GM18508 (cell line): ENCODE measurements at regions not wholly inside any gene's neighbourhood (a gene's known extent, or its start where the extent isn't known, plus 50 kb on each side); places are given as distances from the start of the nearest gene placed in this dataset.
"Not testable (repeated sequence)": the region's sequence is repeated elsewhere in the genome, so short reads cannot be mapped to it uniquely, and the experiment has no call there.

Experiments
- ATAC-seq: cut with Tn5 transposase; IDR thresholded peaks from one replicate; pipeline ENCODE4 v1.9.1; 2021; ENCODE audit warnings: moderate number of reproducible peaks; ENCODE audit not compliant: insufficient read depth, unreplicated experiment

GRCh38 chr14:59026640-59027039 lies 161.8 kb upstream of the DAAM1 start:
- ATAC-seq = not testable (repeated sequence)

DNA sequence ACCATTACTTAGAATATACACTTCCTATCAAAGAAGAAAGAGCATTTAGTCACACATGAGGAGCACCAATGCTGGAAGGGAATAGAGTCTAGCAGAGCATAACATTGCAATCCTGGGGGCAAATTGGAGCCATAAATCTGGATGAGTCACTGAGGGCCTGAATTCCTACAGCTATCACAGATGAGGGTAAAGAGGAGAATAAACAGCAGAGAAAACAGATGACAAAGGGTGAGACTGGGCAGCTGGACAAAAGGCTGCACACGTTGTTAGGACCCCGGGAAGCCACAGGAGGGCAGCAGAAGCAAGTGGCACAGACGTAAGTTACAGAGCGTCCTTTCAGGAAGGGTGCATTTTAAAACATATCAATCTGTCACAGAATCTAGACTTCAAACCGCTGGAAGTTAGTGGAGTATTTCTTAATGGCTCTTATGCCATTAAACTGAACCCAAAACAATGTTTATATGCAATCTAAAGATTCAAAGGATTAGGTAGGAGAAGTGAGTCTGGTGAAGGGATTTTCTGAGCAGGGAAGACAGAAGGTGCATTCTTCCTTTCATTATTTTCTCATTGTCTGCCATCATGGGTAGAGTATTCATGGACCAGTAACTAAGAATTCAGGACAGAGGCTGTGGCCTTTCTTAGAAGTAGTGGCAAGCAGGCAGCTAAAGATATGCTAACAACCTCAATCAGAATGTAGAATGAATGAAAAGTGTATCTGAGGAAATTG lies 159.8 kb upstream of the DAAM1 start:
- no peak for ATAC-seq

DNA sequence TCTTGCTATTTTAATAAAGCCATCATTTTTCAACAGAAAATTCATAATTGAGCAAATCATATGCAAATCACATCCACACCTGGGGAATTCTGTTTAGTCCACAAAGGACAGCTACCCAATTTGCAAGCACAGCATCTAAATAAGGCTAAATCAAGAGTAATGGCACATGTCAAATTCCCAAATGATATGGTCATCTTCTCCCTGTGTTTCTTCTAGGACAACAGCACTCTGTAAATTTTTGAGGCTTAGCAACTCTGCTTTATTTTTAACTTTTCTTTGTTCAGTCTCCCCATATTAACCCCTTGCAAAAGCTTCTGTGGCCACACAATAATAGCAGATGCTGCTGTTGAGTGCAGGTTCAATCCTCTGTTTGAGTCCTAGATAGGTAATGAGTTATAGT lies 155.6 kb upstream of the DAAM1 start:
- no peak for ATAC-seq

- ATAC-seq = no peak
These were observed 152.3 kb upstream of the DAAM1 start for GRCh38 chr14:59036134-59036533.

DNA sequence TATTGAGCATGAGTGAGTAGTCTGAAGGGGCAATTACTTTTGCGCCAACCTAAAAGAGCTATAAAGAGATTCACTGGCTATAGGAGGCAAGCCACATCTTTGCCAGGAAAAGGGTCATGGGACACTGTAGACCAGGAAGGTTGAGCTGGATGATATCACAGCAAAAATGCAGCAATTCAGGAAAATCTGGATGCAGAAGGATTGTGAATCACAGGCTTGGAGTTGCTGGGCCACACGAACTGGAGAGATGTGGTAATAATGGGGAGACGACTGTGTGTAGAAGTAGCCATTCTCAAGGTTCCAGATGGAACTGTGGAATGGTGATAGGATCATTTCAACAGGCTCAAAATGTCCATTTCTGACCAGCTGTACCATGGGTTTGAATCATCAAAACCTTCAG lies 151.4 kb upstream of the DAAM1 start:
- ATAC-seq = no peak

GRCh38 chr14:59037620-59038019 lies 150.8 kb upstream of the DAAM1 start:
- no peak for ATAC-seq

GRCh38 chr14:59038746-59039145 lies 149.7 kb upstream of the DAAM1 start:
- no peak for ATAC-seq

DNA sequence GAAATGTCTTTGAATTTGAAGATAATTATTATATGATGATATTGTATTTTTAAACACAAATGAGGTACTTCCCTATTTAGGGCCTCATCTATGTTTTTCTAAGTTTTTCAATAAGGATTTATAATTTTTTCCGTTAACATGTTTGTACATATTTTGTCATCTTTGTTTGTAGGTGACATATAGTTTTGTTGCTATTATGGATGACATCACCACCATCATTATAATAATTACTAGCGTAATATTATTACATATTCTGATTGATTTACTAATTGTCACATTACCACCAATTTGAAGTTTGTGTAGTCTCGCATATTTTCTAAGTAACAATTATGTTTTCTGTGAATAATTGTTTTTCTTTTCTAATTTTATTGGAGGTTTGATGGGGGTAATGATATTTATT lies 147.2 kb upstream of the DAAM1 start:
- ATAC-seq = no peak

GRCh38 chr14:59044707-59045106 lies 143.8 kb upstream of the DAAM1 start:
- ATAC-seq = no peak

DNA sequence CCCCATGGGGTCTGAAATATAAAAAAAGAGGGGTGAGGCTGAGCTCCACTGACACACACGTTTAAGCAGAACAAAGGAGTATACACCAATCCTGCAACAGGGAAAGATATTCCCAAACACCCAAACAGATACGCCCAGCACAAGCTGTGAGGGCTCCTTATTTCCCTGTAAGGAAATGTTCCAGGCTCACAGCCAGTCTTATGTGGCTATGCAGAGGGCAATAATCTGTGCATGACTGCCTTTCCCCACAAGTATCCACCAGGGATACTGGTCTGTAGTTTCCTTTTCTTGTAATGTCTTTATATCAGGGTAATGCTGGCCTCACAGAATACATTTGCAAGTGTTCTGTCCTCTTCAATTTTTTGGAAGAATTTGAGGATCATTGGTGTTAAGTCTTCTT lies 141.7 kb upstream of the DAAM1 start:
- ATAC-seq = no peak

GRCh38 chr14:59055006-59055405 lies 133.5 kb upstream of the DAAM1 start:
- ATAC-seq = no peak

DNA sequence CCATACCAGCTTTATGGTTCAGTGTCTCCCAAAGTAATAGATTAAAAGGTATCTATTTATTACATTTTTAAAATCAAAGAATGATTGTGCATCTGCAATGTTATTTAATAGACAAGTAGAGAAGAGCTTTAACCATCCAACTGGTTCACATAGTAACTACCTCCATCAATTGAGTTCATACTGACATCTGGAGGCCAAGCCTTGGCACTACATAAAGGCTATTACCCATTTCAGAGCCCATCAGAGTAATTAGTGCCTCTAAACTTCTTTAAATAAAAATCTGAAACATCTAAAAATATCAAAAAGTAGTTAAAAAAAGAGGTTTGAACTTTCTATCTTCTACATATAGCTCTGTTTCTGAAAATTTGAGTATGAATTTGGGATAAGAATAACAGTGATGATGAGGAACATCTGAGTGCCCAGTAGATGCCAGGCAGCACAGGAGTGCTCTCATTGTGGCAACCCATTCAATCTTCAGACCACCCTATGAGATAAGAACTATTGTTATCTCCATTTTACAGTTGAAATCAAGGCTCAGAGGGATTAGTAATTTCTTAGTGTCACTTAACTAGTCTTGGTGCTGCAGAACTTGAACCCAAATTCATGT lies 132.9 kb upstream of the DAAM1 start:
- ATAC-seq = no peak

DNA sequence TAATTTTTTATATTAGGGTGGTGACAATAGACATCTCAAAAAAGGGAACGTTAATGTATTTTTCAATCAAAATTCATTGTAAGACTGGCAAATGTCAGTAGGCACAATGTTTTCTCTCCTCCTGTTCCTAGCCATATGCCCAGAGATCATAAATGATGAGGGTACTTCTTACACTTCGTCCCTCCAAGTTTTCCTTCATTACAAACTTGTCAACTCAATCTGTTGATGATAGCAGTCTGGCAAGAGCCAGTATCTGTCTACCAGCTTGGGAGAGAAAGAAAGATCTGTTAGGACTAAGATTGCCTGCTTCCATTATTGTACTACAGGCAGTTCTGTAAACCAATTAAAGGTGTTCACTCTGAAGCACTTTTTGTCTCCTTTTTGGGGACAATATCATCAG lies 130.9 kb upstream of the DAAM1 start:
- ATAC-seq = no peak

- ATAC-seq = not testable (repeated sequence)
These were observed 129.7 kb upstream of the DAAM1 start for GRCh38 chr14:59058776-59059175.

DNA sequence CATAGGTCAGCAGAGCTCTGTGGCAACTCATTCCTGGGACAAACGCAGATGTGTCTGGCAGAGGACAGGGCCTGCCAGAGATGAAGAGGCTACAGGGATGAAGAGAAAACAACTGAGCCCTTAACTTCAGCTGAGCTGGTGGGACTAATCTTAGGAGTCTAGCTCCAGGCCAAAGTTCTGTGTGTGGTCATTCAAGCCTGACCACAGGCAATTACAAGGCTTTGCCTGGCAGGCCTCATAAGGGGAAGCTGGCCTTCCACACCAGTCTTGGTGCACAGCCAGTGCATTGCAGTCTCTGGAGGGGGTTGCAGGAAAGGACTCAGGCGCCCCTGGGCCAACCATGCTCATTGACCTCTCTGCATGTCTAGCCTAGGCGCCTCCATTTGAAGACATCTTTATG lies 127.6 kb upstream of the DAAM1 start:
- ATAC-seq = no peak

- no peak for ATAC-seq
These were observed 127.2 kb upstream of the DAAM1 start for GRCh38 chr14:59061292-59061691.

DNA sequence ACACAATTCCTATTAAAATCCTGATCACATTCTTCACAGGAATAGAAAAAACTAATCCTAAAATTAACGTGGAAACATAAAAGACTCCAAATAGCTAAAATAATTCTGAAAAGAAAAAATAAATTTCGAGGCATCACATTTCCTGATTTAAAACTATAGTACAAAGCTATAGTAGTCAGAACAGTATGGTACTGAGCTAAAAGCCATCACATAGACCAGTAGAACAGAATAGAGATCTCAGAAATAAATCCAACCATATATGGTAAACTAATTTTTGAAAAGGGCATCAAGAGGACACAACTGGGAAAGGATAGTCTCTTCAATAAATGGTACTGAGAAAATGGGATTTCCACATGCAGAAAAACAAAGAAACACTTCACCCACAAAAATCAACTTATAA lies 125.2 kb upstream of the DAAM1 start:
- no peak for ATAC-seq

GRCh38 chr14:59067127-59067894 lies 121.2 kb upstream of the DAAM1 start:
- no peak for ATAC-seq

DNA sequence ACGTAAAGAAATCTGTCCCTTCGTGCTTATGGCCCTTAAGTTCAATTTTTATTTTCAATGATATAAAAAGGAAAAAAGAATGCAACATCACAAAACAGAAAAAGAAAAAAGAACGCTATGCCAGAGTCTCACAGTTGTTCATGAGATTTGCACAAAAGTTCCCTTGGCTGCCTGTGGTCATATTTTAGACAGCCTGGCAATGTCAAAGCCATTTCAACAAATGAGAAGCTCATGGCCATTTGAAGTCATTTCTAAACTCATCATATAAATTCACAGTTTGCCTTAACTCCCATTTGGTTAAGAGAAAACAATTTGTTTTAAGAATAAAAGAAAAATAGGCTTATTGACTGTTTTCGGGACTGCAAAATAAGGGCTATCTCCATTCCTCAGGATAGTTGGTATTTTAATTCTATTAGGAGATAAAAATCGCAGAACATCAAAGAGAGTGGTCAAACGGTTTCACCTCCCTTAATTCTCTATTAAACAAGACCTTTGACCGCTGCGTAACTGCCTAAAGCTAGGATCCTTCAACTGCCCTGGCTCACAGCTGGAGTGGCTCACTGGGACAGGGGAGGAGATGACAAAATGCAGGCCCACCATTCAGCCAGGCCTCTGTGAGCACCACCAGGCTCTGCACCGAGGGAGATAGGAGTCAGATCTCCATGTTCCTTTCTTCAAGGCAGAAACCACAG lies 119.2 kb upstream of the DAAM1 start:
- ATAC-seq = no peak

GRCh38 chr14:59075506-59075905 lies 113.0 kb upstream of the DAAM1 start:
- no peak for ATAC-seq

GRCh38 chr14:59081720-59082119 lies 106.7 kb upstream of the DAAM1 start:
- ATAC-seq = no peak
